Hematopoietic multipotent progenitor cell treated with erythropoietin and hydrocortisone succinate and interleukin-3 and kit ligand, for 17 days (in vitro differentiated cells): ENCODE measurements at regions not wholly inside any gene's neighbourhood (a gene's known extent, or its start where the extent isn't known, plus 50 kb on each side); places are given as distances from the start of the nearest gene placed in this dataset.

Source experiments
- DNase-seq: peaks from one replicate; pipeline ENCODE4 v3.0.0-alpha.2; 2015; ENCODE audit warnings: low spot score

- DNase-seq: no peak
Observed at GRCh38 chr2:239715606-239716005, 309.5 kb downstream of the NDUFA10 start.

GRCh38 chr2:239715202-239715601 lies 309.9 kb downstream of the NDUFA10 start:
- DNase-seq: no peak

- no peak for DNase-seq
Observed at GRCh38 chr2:239714116-239714515, 311.0 kb downstream of the NDUFA10 start.

GRCh38 chr2:239712755-239713154 lies 311.9 kb upstream of the HDAC4 start:
- DNase-seq: no peak

- no peak for DNase-seq
Observed at GRCh38 chr2:239711911-239712570, 311.2 kb upstream of the HDAC4 start.

GRCh38 chr2:239710953-239711861 lies 310.4 kb upstream of the HDAC4 start:
- DNase-seq: no peak

- DNase-seq: no peak
Observed at GRCh38 chr2:239706367-239706766, 305.5 kb upstream of the HDAC4 start.

- DNase-seq: no peak
Observed at GRCh38 chr2:239704737-239705136, 303.9 kb upstream of the HDAC4 start.

GRCh38 chr2:239703834-239704233 lies 303.0 kb upstream of the HDAC4 start:
- no peak for DNase-seq

GRCh38 chr2:239700686-239701345 lies 300.0 kb upstream of the HDAC4 start:
- DNase-seq: no peak

- DNase-seq: no peak
Observed at GRCh38 chr2:239697399-239698164, 296.8 kb upstream of the HDAC4 start.

- DNase-seq: no peak
Observed at GRCh38 chr2:239696559-239697207, 295.9 kb upstream of the HDAC4 start.

GRCh38 chr2:239695728-239696240 lies 295.0 kb upstream of the HDAC4 start:
- DNase-seq: no peak

- no peak for DNase-seq
Observed at GRCh38 chr2:239695106-239695727, 294.4 kb upstream of the HDAC4 start.

GRCh38 chr2:239694487-239694886 lies 293.7 kb upstream of the HDAC4 start:
- DNase-seq: no peak

GRCh38 chr2:239693761-239694415 lies 293.1 kb upstream of the HDAC4 start:
- DNase-seq: no peak

- DNase-seq: no peak
Observed at GRCh38 chr2:239693330-239693729, 292.5 kb upstream of the HDAC4 start.

GRCh38 chr2:239692919-239693318 lies 292.1 kb upstream of the HDAC4 start:
- DNase-seq: no peak

- no peak for DNase-seq
Observed at GRCh38 chr2:239692362-239692851, 291.6 kb upstream of the HDAC4 start.

- no peak for DNase-seq
Observed at GRCh38 chr2:239691720-239692119, 290.9 kb upstream of the HDAC4 start.
